ENCODE measurements at regions not wholly inside any gene's neighbourhood (a gene's known extent, or its start where the extent isn't known, plus 50 kb on each side); places are given as distances from the start of the nearest gene placed in this dataset.

DNA sequence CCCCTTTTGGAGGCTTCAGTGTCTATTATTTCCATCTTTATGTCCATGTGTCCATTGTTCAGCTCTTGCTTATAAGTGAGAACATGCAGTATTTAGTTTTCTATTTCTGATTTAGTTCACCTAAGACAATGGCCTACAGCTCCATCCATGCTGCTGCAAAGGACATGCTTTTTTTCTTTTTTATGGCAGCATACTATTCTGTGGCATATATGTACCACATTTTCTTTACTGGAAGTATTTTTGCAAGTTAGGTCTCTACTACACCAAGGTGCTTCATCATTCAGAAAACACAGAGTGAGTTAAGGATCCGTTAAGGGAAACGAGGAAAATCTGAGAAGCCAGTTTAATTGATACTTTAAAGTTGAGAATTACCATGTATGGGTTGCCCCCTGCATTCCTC lies 297.2 kb downstream of the CDCA7 start:
- no peak overlapping the region for H3K4me3 ChIP-seq (ENCODE audit: low read depth, low read length)
- no peak for DNase-seq (ENCODE audit: low read depth)
- TF ChIP-seq, protein P1, sequence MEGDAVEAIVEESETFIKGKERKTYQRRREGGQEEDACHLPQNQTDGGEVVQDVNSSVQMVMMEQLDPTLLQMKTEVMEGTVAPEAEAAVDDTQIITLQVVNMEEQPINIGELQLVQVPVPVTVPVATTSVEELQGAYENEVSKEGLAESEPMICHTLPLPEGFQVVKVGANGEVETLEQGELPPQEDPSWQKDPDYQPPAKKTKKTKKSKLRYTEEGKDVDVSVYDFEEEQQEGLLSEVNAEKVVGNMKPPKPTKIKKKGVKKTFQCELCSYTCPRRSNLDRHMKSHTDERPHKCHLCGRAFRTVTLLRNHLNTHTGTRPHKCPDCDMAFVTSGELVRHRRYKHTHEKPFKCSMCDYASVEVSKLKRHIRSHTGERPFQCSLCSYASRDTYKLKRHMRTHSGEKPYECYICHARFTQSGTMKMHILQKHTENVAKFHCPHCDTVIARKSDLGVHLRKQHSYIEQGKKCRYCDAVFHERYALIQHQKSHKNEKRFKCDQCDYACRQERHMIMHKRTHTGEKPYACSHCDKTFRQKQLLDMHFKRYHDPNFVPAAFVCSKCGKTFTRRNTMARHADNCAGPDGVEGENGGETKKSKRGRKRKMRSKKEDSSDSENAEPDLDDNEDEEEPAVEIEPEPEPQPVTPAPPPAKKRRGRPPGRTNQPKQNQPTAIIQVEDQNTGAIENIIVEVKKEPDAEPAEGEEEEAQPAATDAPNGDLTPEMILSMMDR (IDR thresholded peaks at IDR 0.05; ENCODE audit: low read depth, low read length, missing control alignments), result no peak
- in situ Hi-C loops (cut with HindIII; ENCODE audit: low sequenced_read_pairs), result no loop called here

DNA sequence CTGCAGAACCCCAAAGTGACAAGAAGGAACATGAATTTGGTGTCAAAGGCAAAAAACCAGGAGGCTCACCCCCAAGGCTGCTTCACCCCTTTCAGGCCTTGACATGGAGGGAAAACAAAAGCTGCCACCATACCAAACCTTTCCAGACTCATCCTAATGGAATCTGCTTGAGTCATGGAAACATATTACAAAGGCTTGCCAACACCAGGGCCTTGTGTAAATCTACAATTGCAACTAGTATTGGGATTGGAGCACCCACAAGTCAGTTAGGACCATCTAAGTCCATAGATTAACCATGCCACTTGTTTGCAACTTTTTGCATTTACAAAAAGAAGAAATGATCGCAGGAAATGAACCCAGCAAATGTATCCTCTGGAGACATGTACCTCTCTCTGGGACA lies 297.6 kb downstream of the CDCA7 start:
- no peak overlapping the region for H3K4me3 ChIP-seq (ENCODE audit: low read depth, low read length)
- in situ Hi-C loops (cut with HindIII; ENCODE audit: low sequenced_read_pairs), result no loop called here
- peak; percentile 81 for DNase-seq (ENCODE audit: low read depth)
- TF ChIP-seq, protein P1 (IDR thresholded peaks at IDR 0.05; ENCODE audit: low read depth, low read length, missing control alignments), result no peak

DNA sequence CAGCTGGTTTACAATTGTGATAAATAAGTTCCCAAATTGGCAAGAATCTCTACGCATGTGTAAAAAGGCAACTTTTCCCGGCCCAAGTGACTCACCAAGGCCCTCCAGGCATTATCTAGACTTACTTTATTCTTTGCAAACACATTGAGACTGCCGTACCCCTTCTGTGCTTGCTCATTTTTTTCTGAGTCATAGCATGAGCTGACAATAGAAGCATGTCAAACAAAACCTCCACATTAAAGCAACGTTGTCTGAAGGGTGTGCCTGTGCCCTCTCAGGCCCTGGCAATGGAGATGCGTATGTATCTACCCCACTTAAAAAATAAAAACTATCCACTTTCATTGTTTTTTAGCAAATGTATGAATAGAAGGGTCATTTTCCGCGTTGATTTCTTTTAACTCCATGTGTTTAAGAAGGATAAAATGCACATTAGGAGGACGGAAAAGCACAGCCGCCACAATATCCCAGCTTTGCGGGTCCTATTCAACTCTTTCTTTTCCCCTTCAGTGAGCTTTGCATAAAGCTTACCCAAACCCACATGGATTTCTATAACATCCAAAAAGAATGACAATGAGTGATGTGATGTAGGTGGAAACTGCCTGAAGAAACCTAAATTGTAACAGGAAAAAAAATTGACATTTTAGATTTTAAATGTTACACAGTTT lies 298.2 kb downstream of the CDCA7 start:
- in situ Hi-C loops (cut with HindIII; ENCODE audit: low sequenced_read_pairs), result no loop called here
- TF ChIP-seq, protein P1 (IDR thresholded peaks at IDR 0.05; ENCODE audit: low read depth, low read length, missing control alignments), result no peak
- DNase-seq (ENCODE audit: low read depth), result peak; percentile 84
- H3K4me3 ChIP-seq (ENCODE audit: low read depth, low read length), result no peak overlapping the region

GRCh38 chr2:173653432-173653805 lies 298.7 kb downstream of the CDCA7 start:
- in situ Hi-C loops (cut with HindIII; ENCODE audit: low sequenced_read_pairs), result no loop called here
- no peak for DNase-seq (ENCODE audit: low read depth)
- H3K4me3 ChIP-seq (ENCODE audit: low read depth, low read length), result no peak overlapping the region
- TF ChIP-seq, protein P1 (IDR thresholded peaks at IDR 0.05; ENCODE audit: low read depth, low read length, missing control alignments), result no peak

- in situ Hi-C loops (cut with HindIII; ENCODE audit: low sequenced_read_pairs), result no loop called here
- TF ChIP-seq, protein P1 (IDR thresholded peaks at IDR 0.05; ENCODE audit: low read depth, low read length, missing control alignments), result no peak
- DNase-seq (ENCODE audit: low read depth), result no peak
- no peak overlapping the region for H3K4me3 ChIP-seq (ENCODE audit: low read depth, low read length)
These were observed 299.7 kb downstream of the CDCA7 start for GRCh38 chr2:173654161-173654895.

DNA sequence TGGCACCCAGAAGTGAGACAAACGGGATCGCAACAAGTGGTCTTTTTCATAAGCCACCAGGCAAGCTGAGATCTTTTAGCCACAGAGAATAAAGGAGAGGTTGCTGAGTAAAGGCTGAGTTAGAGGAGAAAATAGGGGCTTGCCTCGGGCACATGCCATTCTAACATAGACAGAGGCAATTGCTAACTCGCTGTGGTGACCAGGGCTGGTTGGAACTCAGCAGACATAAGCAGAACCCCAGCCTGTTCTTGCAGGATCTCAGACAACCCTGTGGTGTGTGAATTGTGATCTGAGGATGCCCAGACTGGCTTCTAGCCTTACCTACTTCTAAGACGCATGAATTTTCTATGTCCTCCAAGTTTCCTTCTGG lies 300.2 kb downstream of the CDCA7 start:
- TF ChIP-seq, protein P1 (IDR thresholded peaks at IDR 0.05; ENCODE audit: low read depth, low read length, missing control alignments), result no peak
- H3K4me3 ChIP-seq (ENCODE audit: low read depth, low read length), result no peak overlapping the region
- DNase-seq (ENCODE audit: low read depth), result no peak
- in situ Hi-C loops (cut with HindIII; ENCODE audit: low sequenced_read_pairs), result no loop called here

All from astrocyte of the cerebellum (primary cell).